Right forelimb (tissue), 1 donor: ENCODE measurements at regions not wholly inside any gene's neighbourhood (a gene's known extent, or its start where the extent isn't known, plus 50 kb on each side); places are given as distances from the start of the nearest gene placed in this dataset.
"Not testable (repeated sequence)": the region's sequence is repeated elsewhere in the genome, so short reads cannot be mapped to it uniquely, and the experiment has no call there.

Experiments
- DNase-seq: peaks from one replicate; pipeline ENCODE4 v3.0.0-alpha.2; 2018

DNA sequence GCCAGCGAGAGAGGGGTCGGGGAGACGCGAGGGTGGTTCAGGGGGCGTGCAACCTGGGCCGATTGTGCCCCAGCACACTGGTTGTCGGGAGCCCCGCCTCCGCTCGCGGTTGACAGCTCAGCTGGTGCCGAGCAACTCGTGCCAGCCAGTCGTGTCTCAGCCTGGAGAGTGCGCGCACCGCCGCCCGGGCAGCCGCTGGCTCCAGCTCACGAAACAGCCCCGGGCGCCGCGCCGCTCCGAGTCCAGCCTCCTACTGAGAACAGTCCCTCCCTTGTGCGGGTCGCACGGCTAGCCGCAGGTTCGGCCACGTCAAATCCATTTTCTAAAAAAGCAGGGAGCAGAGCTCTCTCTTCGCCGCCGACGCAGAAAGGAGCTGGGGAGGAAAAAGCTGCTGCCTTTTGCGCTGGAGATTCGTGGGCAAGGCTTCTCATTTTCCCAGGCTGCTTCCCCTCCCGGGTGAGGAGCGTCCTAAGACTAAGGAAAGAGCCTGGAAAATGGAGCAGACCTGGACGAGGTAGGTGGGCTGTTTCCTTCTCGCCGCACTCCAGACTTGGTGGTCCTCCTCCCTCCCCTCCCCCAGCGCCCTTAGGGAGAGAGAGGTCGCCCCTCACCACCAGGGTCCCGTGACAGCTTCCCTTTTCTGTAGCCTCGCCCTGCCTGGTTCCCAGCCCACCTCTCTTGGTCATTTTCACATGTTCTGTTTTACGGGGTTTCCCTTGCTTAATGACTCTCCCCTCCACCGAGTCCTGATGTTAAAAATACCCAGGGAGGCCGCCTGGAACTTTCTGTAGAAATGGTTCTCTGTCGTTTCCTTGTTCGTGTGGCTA, 56.7 kb upstream of the SEC22B start:
- not testable (repeated sequence) for DNase-seq

DNA sequence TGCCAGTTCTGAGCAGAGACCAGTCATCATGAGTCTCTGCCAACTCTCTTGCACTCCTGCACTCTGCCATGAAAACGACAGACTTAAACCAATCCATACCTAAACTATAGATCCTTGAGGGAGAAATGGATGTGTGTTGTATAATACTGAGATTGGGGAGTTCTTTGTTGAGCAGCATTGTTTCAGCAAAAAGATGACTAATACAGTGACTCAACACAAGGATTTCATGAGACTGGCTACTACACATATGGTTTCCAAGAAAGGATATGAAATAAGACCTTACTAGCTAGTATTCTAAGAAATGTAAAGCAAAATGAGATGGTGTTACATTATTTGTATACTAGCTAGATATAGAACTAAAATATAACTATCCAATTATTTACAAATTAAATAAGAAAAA, 53.5 kb upstream of the SEC22B start:
- not testable (repeated sequence) for DNase-seq
